Renal cortex interstitium (tissue), 11 donors: ENCODE measurements at regions not wholly inside any gene's neighbourhood (a gene's known extent, or its start where the extent isn't known, plus 50 kb on each side); places are given as distances from the start of the nearest gene placed in this dataset.

Experiments
- DNase-seq, 11 donors: peaks; one replicate each; pipeline ENCODE4 v3.0.0-alpha.2; 2013; ENCODE audit warnings: low read depth in 9 of 11, low spot score in 4 of 11; ENCODE audit errors: extremely low read depth in 1 of 11

GRCh38 chr20:57922083-57922482 is 212.3 kb upstream of the PMEPA1 start:
- DNase-seq = no peak

- no peak for DNase-seq
Measured at GRCh38 chr20:57921676-57922075, 211.9 kb upstream of the PMEPA1 start.

- no peak for DNase-seq
Measured at GRCh38 chr20:57920971-57921370, 211.2 kb upstream of the PMEPA1 start.

GRCh38 chr20:57919049-57919448 is 209.2 kb upstream of the PMEPA1 start:
- DNase-seq = no peak

GRCh38 chr20:57918551-57918950 is 208.7 kb upstream of the PMEPA1 start:
- DNase-seq = no peak

- DNase-seq = no peak
Measured at GRCh38 chr20:57914205-57914604, 204.4 kb upstream of the PMEPA1 start.

- DNase-seq = no peak
Measured at GRCh38 chr20:57913156-57913930, 203.5 kb upstream of the PMEPA1 start.

GRCh38 chr20:57912227-57912582 is 202.4 kb upstream of the PMEPA1 start:
- no peak for DNase-seq

- no peak for DNase-seq
Measured at GRCh38 chr20:57911512-57912226, 201.9 kb upstream of the PMEPA1 start.

- no peak for DNase-seq
Measured at GRCh38 chr20:57910716-57911115, 200.9 kb upstream of the PMEPA1 start.

- no peak for DNase-seq
Measured at GRCh38 chr20:57909763-57910331, 200.0 kb upstream of the PMEPA1 start.

GRCh38 chr20:57908704-57909630 is 199.2 kb upstream of the PMEPA1 start:
- DNase-seq = peak in 8 of 11 donors; percentile 21 to 69 (median 36)

GRCh38 chr20:57908226-57908625 is 198.4 kb upstream of the PMEPA1 start:
- DNase-seq = no peak

GRCh38 chr20:57907131-57908000 is 197.6 kb upstream of the PMEPA1 start:
- no peak for DNase-seq

- no peak for DNase-seq
Measured at GRCh38 chr20:57905448-57905847, 195.6 kb upstream of the PMEPA1 start.

- DNase-seq = no peak
Measured at GRCh38 chr20:57904314-57905105, 194.7 kb upstream of the PMEPA1 start.

- DNase-seq = no peak
Measured at GRCh38 chr20:57902473-57902872, 192.7 kb upstream of the PMEPA1 start.

GRCh38 chr20:57901526-57901925 is 191.7 kb upstream of the PMEPA1 start:
- DNase-seq = no peak
